ENCODE measurements at regions not wholly inside any gene's neighbourhood (a gene's known extent, or its start where the extent isn't known, plus 50 kb on each side); places are given as distances from the start of the nearest gene placed in this dataset.
"Not testable (repeated sequence)": the region's sequence is repeated elsewhere in the genome, so short reads cannot be mapped to it uniquely, and the experiment has no call there.

- H3K36me3 ChIP-seq (ENCODE audit: control insufficient read depth in 2 of 2, insufficient read depth in 2 of 2, low read length in 1 of 2); H2AFZ ChIP-seq (ENCODE audit: control insufficient read depth, low read depth, low read length); FAIRE-seq; SMC1A ChIA-PET (ENCODE audit: uncharacterized antibody, unreplicated experiment); H3K9me3 ChIP-seq (replicated peaks; ENCODE audit: control insufficient read depth, insufficient read depth, low read length); H4K20me1 ChIP-seq (ENCODE audit: control insufficient read depth, insufficient read depth); H3K4me1 ChIP-seq (ENCODE audit: control insufficient read depth, insufficient read depth, low read length); DNase-seq (ENCODE audit: low read depth, low spot score); BruUV-seq (replicated peaks); H3K4me3 ChIP-seq; H3K27ac ChIP-seq (ENCODE audit: control insufficient read depth, insufficient read depth); H3K79me2 ChIP-seq (ENCODE audit: control insufficient read depth, insufficient read depth, low read length); POLR2A ChIA-PET; intact Hi-C loops (cut with micrococcal nuclease; ENCODE audit: unreplicated experiment); H3K4me2 ChIP-seq (ENCODE audit: control insufficient read depth, insufficient read depth); H3K9ac ChIP-seq (ENCODE audit: control insufficient read depth, insufficient read depth, low read length); ATAC-seq; RAD21 ChIA-PET (ENCODE audit: unreplicated experiment); CTCF ChIA-PET; H3K27me3 ChIP-seq (replicated peaks in 1 of 2; ENCODE audit: control insufficient read depth in 2 of 2, insufficient read depth in 2 of 2, low read length in 1 of 2): not testable (repeated sequence)
- 0% methylated on average over 1 of the region's 1 CpG for WGBS (ENCODE audit: insufficient coverage, insufficient replicate concordance, low lambda C conversion rate, missing lambda C conversion rate)
- in situ Hi-C loops (cut with MboI), result loop anchor here (25.0 kb wide), 1 partner anchor 811 kb away; no protein-coding TSS in a partner anchor
Observed at GRCh38 chr5:82626012-82626411, 347.9 kb upstream of the RPS23 start.

DNA sequence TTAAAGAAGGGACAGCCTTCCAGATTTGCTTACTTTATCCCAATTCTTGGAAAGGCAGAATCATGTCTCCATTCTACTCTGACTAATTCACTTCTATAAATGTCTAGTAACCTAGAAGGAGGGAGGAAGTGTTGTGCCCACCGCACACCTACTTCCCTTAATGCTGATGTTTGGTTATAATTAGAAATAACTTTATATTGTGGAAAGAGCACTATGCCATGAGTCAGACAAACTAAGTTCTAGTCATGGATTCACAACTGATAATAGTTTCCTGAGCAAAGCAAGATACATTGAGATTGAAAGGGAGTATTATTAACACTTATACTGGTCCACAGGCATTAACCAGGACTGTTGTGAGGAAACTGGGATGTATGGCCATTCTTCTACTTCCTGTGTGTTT lies 345.9 kb upstream of the RPS23 start:
- Histone ChIP-seq H2AFZ (ENCODE audit: control insufficient read depth, low read depth, low read length) (no peak overlapping the region), H3K27ac (ENCODE audit: control insufficient read depth, insufficient read depth) (no peak overlapping the region), H4K20me1 (ENCODE audit: control insufficient read depth, insufficient read depth) (no peaks in the 10 kb centered on the region), H3K9me3 (replicated peaks; ENCODE audit: control insufficient read depth, insufficient read depth, low read length) (no peaks in the 10 kb centered on the region), H3K79me2 (ENCODE audit: control insufficient read depth, insufficient read depth, low read length) (no peaks in the 10 kb centered on the region), H3K4me2 (ENCODE audit: control insufficient read depth, insufficient read depth) (no peak overlapping the region), H3K27me3 (replicated peaks in 1 of 2; ENCODE audit: control insufficient read depth in 2 of 2, insufficient read depth in 2 of 2, low read length in 1 of 2) (no peaks in the 10 kb centered on the region), H3K4me1 (ENCODE audit: control insufficient read depth, insufficient read depth, low read length) (no peaks in the 10 kb centered on the region), H3K9ac (ENCODE audit: control insufficient read depth, insufficient read depth, low read length) (no peak overlapping the region), H3K4me3 (no peak overlapping the region), H3K36me3 (ENCODE audit: control insufficient read depth in 2 of 2, insufficient read depth in 2 of 2, low read length in 1 of 2) (no peaks in the 10 kb centered on the region)
- WGBS (ENCODE audit: insufficient coverage, insufficient replicate concordance, low lambda C conversion rate, missing lambda C conversion rate), result 0% methylated on average over 1 of the region's 1 CpG
- ATAC-seq (no peak), DNase-seq (ENCODE audit: low read depth, low spot score) (no peak), FAIRE-seq (no peak)
- in situ Hi-C loops (cut with MboI), result no loop called here
- CTCF ChIA-PET, result no interaction called here
- TF ChIP-seq HCFC1 (IDR thresholded peaks at IDR 0.05; ENCODE audit: low read length) (no peak), SMC3 (IDR thresholded peaks at IDR 0.05; ENCODE audit: borderline replicate concordance, low read length) (no peak), IRF3 (IDR thresholded peaks at IDR 0.05) (no peak), MYC (IDR thresholded peaks at IDR 0.05; ENCODE audit: insufficient read depth, insufficient read length, insufficient replicate concordance, low read length, severe bottlenecking) (no peak), NFXL1 (IDR thresholded peaks at IDR 0.05; ENCODE audit: borderline replicate concordance) (no peak), NFIC (IDR thresholded peaks at IDR 0.05; ENCODE audit: low read depth, low read length) (no peak), TBL1XR1 (IDR thresholded peaks at IDR 0.05; ENCODE audit: low read depth, low read length) (no peak), GATAD2B (conservative IDR thresholded peaks at IDR 0.05; ENCODE audit: low read depth) (no peak), NR2C1 (IDR thresholded peaks at IDR 0.05) (no peak), BMI1 (IDR thresholded peaks at IDR 0.05; ENCODE audit: borderline replicate concordance) (no peak), ZNF207 (IDR thresholded peaks at IDR 0.05; ENCODE audit: borderline replicate concordance) (no peak)
- TF ChIP-seq, protein P1, sequence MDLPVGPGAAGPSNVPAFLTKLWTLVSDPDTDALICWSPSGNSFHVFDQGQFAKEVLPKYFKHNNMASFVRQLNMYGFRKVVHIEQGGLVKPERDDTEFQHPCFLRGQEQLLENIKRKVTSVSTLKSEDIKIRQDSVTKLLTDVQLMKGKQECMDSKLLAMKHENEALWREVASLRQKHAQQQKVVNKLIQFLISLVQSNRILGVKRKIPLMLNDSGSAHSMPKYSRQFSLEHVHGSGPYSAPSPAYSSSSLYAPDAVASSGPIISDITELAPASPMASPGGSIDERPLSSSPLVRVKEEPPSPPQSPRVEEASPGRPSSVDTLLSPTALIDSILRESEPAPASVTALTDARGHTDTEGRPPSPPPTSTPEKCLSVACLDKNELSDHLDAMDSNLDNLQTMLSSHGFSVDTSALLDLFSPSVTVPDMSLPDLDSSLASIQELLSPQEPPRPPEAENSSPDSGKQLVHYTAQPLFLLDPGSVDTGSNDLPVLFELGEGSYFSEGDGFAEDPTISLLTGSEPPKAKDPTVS (IDR thresholded peaks at IDR 0.05; ENCODE audit: low read depth, low read length), result no peak
- intact Hi-C loops (cut with micrococcal nuclease; ENCODE audit: unreplicated experiment), result no loop called here
- POLR2A ChIA-PET, result no interaction called here
- RAD21 ChIA-PET (ENCODE audit: unreplicated experiment), result no interaction called here
- SMC1A ChIA-PET (ENCODE audit: uncharacterized antibody, unreplicated experiment), result interaction anchor here (0.6 kb wide), 1 partner anchor 807 kb away, joined by 3 read pairs; no protein-coding TSS in a partner anchor
- no TSS peak for BruUV-seq (replicated peaks)

Data from GM12878 (cell line).